OCI-LY7 (cell line): ENCODE measurements at regions not wholly inside any gene's neighbourhood (a gene's known extent, or its start where the extent isn't known, plus 50 kb on each side); places are given as distances from the start of the nearest gene placed in this dataset.

Experiments used
- BruUV-seq: library from RNA; stranded (reverse); fragments of 400-500 nt; replicated peaks from 2 replicates; lab custom pipeline; 2021; lab: Mats Ljungman, UMichigan
- CTCF ChIA-PET: fragments of 300-600 bp; sonication (Branson Sonifier 250); formaldehyde crosslinking; loops from one replicate; lab custom pipeline; 2022; ENCODE audit warnings: antibody characterized with exemption; ENCODE audit not compliant: unreplicated experiment; lab: Charles Lee
- POLR2A ChIA-PET: fragments of 300-600 bp; sonication (Branson Sonifier 250); formaldehyde crosslinking; loops from one replicate; lab custom pipeline; 2022; ENCODE audit warnings: antibody characterized with exemption; lab: Charles Lee
- DNase-seq: peaks from one replicate; pipeline ENCODE4 v3.0.0-alpha.2; 2015; ENCODE audit warnings: low spot score
- H2AFZ ChIP-seq: fragments of 200-600 bp; sonication (generic), shearing (Covaris generic); 2 replicates; pipeline ENCODE4 v1.6.1; 2014; ENCODE audit warnings: mild to moderate bottlenecking, antibody characterized with exemption, low read length, moderate library complexity
- H3K27ac ChIP-seq: fragments of 200-600 bp; sonication (generic); 2 replicates; pipeline ENCODE4 v1.5.1; 2014; ENCODE audit warnings: mixed run types, low read depth, mild to moderate bottlenecking, moderate library complexity, low read length, inconsistent platforms; ENCODE audit not compliant: poor library complexity, severe bottlenecking
- H3K36me3 ChIP-seq: fragments of 200-600 bp; sonication (generic); 2 replicates; pipeline ENCODE4 v1.6.1; 2014; ENCODE audit warnings: mild to moderate bottlenecking, antibody characterized with exemption, low read length, moderate library complexity, mixed read lengths; ENCODE audit not compliant: insufficient read depth
- H3K4me1 ChIP-seq: fragments of 200-600 bp; sonication (generic); 2 replicates; pipeline ENCODE4 v1.5.1; 2014; ENCODE audit warnings: mild to moderate bottlenecking, low read length; ENCODE audit not compliant: insufficient read depth, poor library complexity, severe bottlenecking
- H3K4me2 ChIP-seq: fragments of 200-600 bp; sonication (generic); 2 replicates; pipeline ENCODE4 v1.6.1; 2014; ENCODE audit warnings: mild to moderate bottlenecking, low read length
- H3K4me3 ChIP-seq: fragments of 200-600 bp; sonication (generic); 2 replicates; pipeline ENCODE4 v1.5.1; 2014; ENCODE audit warnings: mild to moderate bottlenecking, low read depth, low read length; ENCODE audit not compliant: poor library complexity, severe bottlenecking
- H3K79me2 ChIP-seq: fragments of 200-600 bp; sonication (generic); 2 replicates; pipeline ENCODE4 v1.6.1; 2016; ENCODE audit warnings: low read depth, mild to moderate bottlenecking, low read length, moderate library complexity, mixed read lengths; ENCODE audit not compliant: insufficient read depth
- H3K9me2 ChIP-seq: fragments of 200-600 bp; sonication (generic); 2 replicates; pipeline ENCODE4 v1.6.1; 2016; ENCODE audit warnings: mild to moderate bottlenecking, low read length, mixed read lengths; ENCODE audit not compliant: insufficient read depth
- H3K9me3 ChIP-seq: fragments of 200-600 bp; sonication (generic); 2 replicates; pipeline ENCODE4 v1.6.1; 2014; ENCODE audit warnings: mild to moderate bottlenecking, mixed run types, low read length, mixed read lengths
- H4K20me1 ChIP-seq: fragments of 200-600 bp; sonication (generic); 2 replicates; pipeline ENCODE4 v1.6.1; 2014; ENCODE audit warnings: mild to moderate bottlenecking, antibody characterized with exemption, low read length, moderate library complexity, mixed read lengths; ENCODE audit not compliant: insufficient read depth
- EZH2phosphoT487 ChIP-seq: fragments of 200-600 bp; sonication (generic); IDR thresholded peaks from 2 replicates; pipeline ENCODE4 v1.6.1; 2018; ENCODE audit warnings: low read depth, borderline replicate concordance, mild to moderate bottlenecking, mixed run types, antibody characterized with exemption, low read length, moderate library complexity, mixed read lengths
- intact Hi-C: fragments of 100-400 bp; cut with micrococcal nuclease; formaldehyde crosslinking; loops from one replicate; pipeline ENCODE4 v1.10.0; 2022; ENCODE audit not compliant: unreplicated experiment
- TF ChIP-seq, protein P1 (sequence below): fragments of 200-600 bp; sonication (generic); conservative IDR thresholded peaks from 2 replicates; pipeline ENCODE4 v1.5.1; 2014; ENCODE audit warnings: mild to moderate bottlenecking, antibody characterized with exemption, low read length, moderate library complexity, mixed read lengths

DNA sequence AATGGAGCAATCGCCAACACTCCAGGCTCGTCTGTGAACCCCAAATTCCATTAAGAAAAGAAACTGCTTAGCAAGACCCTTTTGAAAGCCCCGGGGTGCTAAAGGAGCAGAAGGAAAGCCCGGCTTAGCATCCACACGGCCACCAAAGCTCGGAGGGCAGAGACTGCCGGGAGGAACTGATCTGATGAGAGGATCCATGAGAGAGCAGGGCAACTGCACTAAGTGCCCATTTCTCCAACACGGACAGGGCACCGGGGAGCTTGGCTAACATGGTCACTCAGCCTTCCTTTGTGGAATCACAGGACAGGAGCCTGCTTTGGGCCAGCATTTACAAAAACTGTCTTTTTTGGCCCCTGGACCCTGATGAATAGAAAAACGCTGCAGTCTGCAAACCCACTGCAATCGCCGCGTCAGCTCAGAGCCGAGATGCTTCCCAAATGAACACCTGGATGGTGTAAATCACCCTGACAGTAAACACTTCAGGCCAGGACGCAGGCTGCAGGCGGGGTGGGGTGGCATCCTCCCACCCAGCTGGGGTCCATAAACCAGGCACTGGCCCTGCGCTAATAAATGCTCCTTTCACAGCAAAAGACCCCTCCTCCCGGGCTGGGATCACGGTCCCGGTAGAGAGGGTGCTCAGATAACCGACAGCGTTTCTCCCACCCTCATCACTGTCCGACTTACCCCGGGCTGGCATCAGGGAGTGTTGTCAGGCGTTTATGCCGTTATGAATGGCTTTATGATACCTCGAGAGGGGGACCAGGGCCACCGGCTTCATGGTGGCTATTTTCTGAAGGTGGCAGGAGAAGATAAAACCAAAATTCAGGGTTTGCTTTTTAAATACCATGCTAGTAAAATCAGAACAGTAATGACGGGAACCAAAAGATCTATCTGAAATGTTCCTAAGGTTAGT is 299.5 kb downstream of the IRF8 start:
- ChIA-PET CTCF (no interaction called here), POLR2A (no interaction called here)
- no peaks in the 10 kb centered on the region for H3K4me1 ChIP-seq
- H3K36me3 ChIP-seq = no peaks in the 10 kb centered on the region
- intact Hi-C loops = no loop called here
- H3K79me2 ChIP-seq = no peaks in the 10 kb centered on the region
- BruUV-seq = no TSS peak
- no peak overlapping the region for H3K27ac ChIP-seq
- no peaks in the 10 kb centered on the region for H4K20me1 ChIP-seq
- H2AFZ ChIP-seq = no peak overlapping the region
- DNase-seq = no peak
- TF ChIP-seq, protein P1, sequence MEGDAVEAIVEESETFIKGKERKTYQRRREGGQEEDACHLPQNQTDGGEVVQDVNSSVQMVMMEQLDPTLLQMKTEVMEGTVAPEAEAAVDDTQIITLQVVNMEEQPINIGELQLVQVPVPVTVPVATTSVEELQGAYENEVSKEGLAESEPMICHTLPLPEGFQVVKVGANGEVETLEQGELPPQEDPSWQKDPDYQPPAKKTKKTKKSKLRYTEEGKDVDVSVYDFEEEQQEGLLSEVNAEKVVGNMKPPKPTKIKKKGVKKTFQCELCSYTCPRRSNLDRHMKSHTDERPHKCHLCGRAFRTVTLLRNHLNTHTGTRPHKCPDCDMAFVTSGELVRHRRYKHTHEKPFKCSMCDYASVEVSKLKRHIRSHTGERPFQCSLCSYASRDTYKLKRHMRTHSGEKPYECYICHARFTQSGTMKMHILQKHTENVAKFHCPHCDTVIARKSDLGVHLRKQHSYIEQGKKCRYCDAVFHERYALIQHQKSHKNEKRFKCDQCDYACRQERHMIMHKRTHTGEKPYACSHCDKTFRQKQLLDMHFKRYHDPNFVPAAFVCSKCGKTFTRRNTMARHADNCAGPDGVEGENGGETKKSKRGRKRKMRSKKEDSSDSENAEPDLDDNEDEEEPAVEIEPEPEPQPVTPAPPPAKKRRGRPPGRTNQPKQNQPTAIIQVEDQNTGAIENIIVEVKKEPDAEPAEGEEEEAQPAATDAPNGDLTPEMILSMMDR = no peak
- TF ChIP-seq EZH2phosphoT487 = no peak; the same call in 1 of the 2 replicates
- no peaks in the 10 kb centered on the region for H3K9me2 ChIP-seq
- H3K9me3 ChIP-seq = no peaks in the 10 kb centered on the region
- no peak overlapping the region for H3K4me2 ChIP-seq
- H3K4me3 ChIP-seq = no peak overlapping the region

DNA sequence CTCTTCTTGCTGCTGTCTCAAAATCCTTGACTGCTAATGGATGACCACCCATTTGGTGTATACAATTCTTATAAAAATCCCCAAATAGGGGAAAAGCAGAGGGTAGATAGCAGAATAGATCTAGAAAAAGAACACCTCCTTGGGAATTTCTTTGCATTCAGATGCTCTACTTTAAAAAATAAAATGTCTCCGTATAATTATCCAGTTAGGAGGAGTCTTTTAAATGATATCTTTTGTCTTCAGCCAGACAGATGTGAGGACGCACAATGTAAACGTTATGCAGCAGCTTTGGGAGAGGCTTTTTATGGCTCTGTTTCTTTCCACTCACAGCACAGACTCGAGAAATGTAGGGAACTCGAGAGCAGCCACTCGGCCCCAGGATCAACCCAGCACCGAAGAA is 300.2 kb downstream of the IRF8 start:
- Histone ChIP-seq H3K9me2 (no peaks in the 10 kb centered on the region), H3K4me3 (no peak overlapping the region), H4K20me1 (no peaks in the 10 kb centered on the region), H3K79me2 (no peaks in the 10 kb centered on the region), H3K27ac (no peak overlapping the region), H3K9me3 (no peaks in the 10 kb centered on the region), H3K36me3 (no peaks in the 10 kb centered on the region), H2AFZ (no peak overlapping the region), H3K4me2 (no peak overlapping the region), H3K4me1 (no peaks in the 10 kb centered on the region)
- DNase-seq = no peak
- ChIA-PET POLR2A (no interaction called here), CTCF (no interaction called here)
- TF ChIP-seq, protein P1 = no peak
- no peak for TF ChIP-seq EZH2phosphoT487
- BruUV-seq = no TSS peak
- intact Hi-C loops = no loop called here
